Smooth muscle cell (in vitro differentiated cells): ENCODE measurements at regions not wholly inside any gene's neighbourhood (a gene's known extent, or its start where the extent isn't known, plus 50 kb on each side); places are given as distances from the start of the nearest gene placed in this dataset.

ENCODE experiments used
- DNase-seq: peaks from one replicate; lab custom pipeline; 2025; ENCODE audit not compliant: unreplicated experiment; lab: John Stamatoyannopoulos, UW
- H2AFZ ChIP-seq: fragments of 200-600 bp; sonication (generic); 2 replicates; pipeline ENCODE4 v1.6.0; 2016; ENCODE audit warnings: antibody characterized with exemption, low read depth, mild to moderate bottlenecking
- H3F3A ChIP-seq: fragments of 200-600 bp; sonication (generic); 2 replicates; pipeline ENCODE4 v1.6.0; 2017; ENCODE audit warnings: antibody characterized with exemption, low read depth
- H3K27ac ChIP-seq: fragments of 200-600 bp; sonication (generic); 2 replicates; pipeline ENCODE4 v1.5.1; 2016; ENCODE audit warnings: low read depth, mild to moderate bottlenecking
- H3K27me3 ChIP-seq: fragments of 200-600 bp; sonication (generic); 2 replicates; pipeline ENCODE4 v1.6.1; 2016; ENCODE audit warnings: low read depth, mild to moderate bottlenecking
- H3K36me3 ChIP-seq: fragments of 200-600 bp; sonication (generic); 2 replicates; pipeline ENCODE4 v1.5.1; 2016; ENCODE audit warnings: low read depth
- H3K4me1 ChIP-seq: fragments of 200-600 bp; sonication (generic); 2 replicates; pipeline ENCODE4 v1.5.1; 2016; ENCODE audit warnings: low read depth
- H3K4me2 ChIP-seq: fragments of 200-600 bp; sonication (generic); 2 replicates; pipeline ENCODE4 v1.6.0; 2016; ENCODE audit warnings: mild to moderate bottlenecking
- H3K4me3 ChIP-seq: fragments of 200-600 bp; sonication (generic); 2 replicates; pipeline ENCODE4 v1.5.1; 2016; ENCODE audit warnings: mild to moderate bottlenecking
- H3K79me2 ChIP-seq: fragments of 200-600 bp; sonication (generic); 2 replicates; pipeline ENCODE4 v1.6.0; 2016; ENCODE audit warnings: low read depth, mild to moderate bottlenecking
- H3K9ac ChIP-seq: fragments of 200-600 bp; sonication (generic); 2 replicates; pipeline ENCODE4 v1.6.0; 2016; ENCODE audit warnings: low read depth
- H3K9me3 ChIP-seq: fragments of 200-600 bp; sonication (generic); replicated peaks from 2 replicates; pipeline ENCODE4 v1.5.1; 2016; ENCODE audit warnings: low read depth
- H4K20me1 ChIP-seq: fragments of 200-600 bp; sonication (generic); 2 replicates; pipeline ENCODE4 v1.6.0; 2016; ENCODE audit warnings: low read depth
- CTCF ChIP-seq: fragments of 200-600 bp; sonication (generic); IDR thresholded peaks from 2 replicates; pipeline ENCODE4 v1.5.1; 2017; ENCODE audit warnings: borderline replicate concordance, mild to moderate bottlenecking, antibody characterized with exemption; ENCODE audit not compliant: insufficient read depth, poor library complexity, severe bottlenecking
- WGBS: methylation state at CpG from one replicate; pipeline ENCODE4 v1.1.7; 2016; ENCODE audit warnings: low lambda C conversion rate; 5-methylcytosine and 5-hydroxymethylcytosine counted together

DNA sequence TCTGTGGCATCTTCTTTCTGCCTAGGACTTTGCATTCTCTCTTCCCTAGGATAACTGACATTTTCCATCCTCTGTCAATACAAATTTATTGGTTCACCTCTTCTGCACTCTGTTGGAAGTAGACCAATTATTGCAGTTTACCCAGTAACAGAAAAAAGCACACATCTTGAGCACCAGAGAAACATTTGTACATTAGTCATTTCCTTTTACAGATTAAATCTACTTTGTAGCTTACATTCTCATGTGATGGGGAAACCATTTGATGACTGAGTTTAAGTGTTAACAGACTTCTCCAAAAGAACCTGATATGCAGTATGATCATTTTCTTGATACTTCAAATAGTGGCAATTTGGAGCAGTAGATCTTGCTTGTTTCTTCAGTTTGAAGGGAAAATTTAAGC, 1098.8 kb downstream of the DTWD2 start:
- DNase-seq, result no peak
- no peaks in the 10 kb centered on the region for H3K4me1 ChIP-seq
- no peak overlapping the region for H3K9ac ChIP-seq
- no peaks in the 10 kb centered on the region for H3K9me3 ChIP-seq
- H3K27me3 ChIP-seq, result no peaks in the 10 kb centered on the region
- no peak overlapping the region for H2AFZ ChIP-seq
- H3K79me2 ChIP-seq, result no peaks in the 10 kb centered on the region
- no peaks in the 10 kb centered on the region for H4K20me1 ChIP-seq
- no peaks in the 10 kb centered on the region for H3K36me3 ChIP-seq
- no peak overlapping the region for H3K27ac ChIP-seq
- no peaks in the 10 kb centered on the region for H3F3A ChIP-seq
- no peak for TF ChIP-seq CTCF
- H3K4me3 ChIP-seq, result no peak overlapping the region
- no peak overlapping the region for H3K4me2 ChIP-seq

DNA sequence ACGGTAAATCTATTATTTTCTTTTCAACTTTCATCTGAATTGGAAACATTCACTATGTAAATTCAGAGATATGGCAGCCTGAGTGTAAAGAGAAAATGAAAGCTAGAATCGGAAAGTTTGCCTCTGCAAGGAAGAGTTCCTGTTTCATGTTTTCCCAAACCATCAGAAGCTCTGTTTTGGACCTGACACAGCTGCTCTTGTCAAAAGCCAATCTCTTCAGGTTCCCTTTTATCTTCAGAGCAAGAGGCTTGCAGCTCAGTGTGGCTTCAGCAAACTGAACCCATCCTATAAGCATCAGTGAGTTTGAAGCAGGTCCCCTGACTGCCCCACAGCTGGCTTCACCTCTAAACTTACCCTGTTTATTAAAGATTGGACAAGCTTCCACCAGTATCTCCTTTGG, 1099.7 kb downstream of the DTWD2 start:
- peak overlapping the region; percentile 42 for H2AFZ ChIP-seq
- TF ChIP-seq CTCF, result no peak
- no peak for DNase-seq
- H3K9ac ChIP-seq, result no peak overlapping the region
- H3K27me3 ChIP-seq, result no peaks in the 10 kb centered on the region
- no peaks in the 10 kb centered on the region for H3K36me3 ChIP-seq
- H3K79me2 ChIP-seq, result no peaks in the 10 kb centered on the region
- no peaks in the 10 kb centered on the region for H3K4me1 ChIP-seq
- H3K4me3 ChIP-seq, result no peak overlapping the region
- H3F3A ChIP-seq, result no peaks in the 10 kb centered on the region
- H3K9me3 ChIP-seq, result no peaks in the 10 kb centered on the region
- H3K27ac ChIP-seq, result no peak overlapping the region
- H4K20me1 ChIP-seq, result no peaks in the 10 kb centered on the region
- no peak overlapping the region for H3K4me2 ChIP-seq
- 83% methylated on average over 2 of the region's 2 CpGs for WGBS

DNA sequence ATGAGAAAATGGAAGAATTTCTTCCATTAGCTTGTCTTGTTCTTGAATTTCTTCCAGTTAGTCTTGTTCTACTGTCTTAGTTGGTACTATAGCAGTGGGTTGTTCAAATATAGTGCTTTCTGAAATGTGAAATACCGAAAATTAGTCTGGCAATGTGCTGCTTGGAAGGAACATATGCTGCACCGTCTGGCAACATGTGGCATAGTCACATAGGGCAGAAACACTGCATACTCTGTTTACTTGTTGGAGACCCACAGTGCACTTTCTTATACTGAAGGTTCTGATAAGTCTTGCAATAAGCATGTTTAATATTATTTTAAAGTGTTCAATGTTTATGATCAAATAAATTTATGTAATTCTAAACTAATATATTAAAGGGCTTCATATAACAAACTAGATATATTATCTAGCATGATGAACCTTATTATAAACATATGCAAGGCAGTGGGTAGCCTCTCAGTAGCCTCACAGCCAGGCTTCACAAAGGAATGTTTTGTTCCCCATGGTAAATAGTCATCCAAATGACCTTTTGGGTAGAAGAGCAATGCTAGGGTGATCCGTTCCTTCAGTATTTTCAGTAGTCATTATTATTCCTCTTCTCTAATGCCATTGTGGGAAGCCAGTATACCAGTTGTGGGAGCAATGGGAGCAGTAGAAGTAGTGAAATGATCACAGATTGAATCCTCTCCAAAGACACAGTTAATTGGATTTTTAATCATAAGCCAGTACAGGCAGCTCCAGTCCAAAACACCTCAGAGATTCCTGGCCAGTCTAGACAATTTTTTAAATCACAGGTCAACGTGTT, 1106.7 kb downstream of the DTWD2 start:
- Histone ChIP-seq H2AFZ (no peak overlapping the region), H3K9me3 (no peaks in the 10 kb centered on the region), H3K27ac (no peak overlapping the region), H3K79me2 (no peaks in the 10 kb centered on the region), H4K20me1 (no peaks in the 10 kb centered on the region), H3K9ac (no peak overlapping the region), H3F3A (no peaks in the 10 kb centered on the region), H3K36me3 (no peaks in the 10 kb centered on the region), H3K4me2 (no peak overlapping the region), H3K4me1 (no peaks in the 10 kb centered on the region), H3K27me3 (no peaks in the 10 kb centered on the region), H3K4me3 (no peak overlapping the region)
- DNase-seq, result no peak
- WGBS, result 81% methylated on average over 4 of the region's 4 CpGs
- TF ChIP-seq CTCF, result no peak

DNA sequence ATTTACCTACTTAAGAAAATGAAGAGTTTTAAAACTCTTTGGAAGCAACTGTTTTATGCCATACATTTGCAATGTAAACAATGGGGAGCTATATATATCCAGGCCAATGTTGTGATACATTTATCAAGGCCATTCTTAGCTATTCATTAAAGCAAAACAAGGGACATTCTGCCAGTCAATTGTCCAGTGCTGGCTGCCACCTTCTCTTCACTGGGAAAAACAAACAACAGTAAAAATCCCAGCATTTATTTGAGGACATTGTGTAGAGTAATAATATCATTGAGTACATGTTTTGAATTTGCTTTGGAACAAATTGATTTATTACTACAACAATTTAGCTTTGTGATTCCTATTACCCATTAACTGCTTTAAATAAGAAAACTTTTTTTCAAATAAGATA, 1107.4 kb downstream of the DTWD2 start:
- no peaks in the 10 kb centered on the region for H3K4me1 ChIP-seq
- no peaks in the 10 kb centered on the region for H3F3A ChIP-seq
- no peaks in the 10 kb centered on the region for H4K20me1 ChIP-seq
- H3K9ac ChIP-seq, result no peak overlapping the region
- no peaks in the 10 kb centered on the region for H3K36me3 ChIP-seq
- no peak overlapping the region for H3K27ac ChIP-seq
- H3K9me3 ChIP-seq, result no peaks in the 10 kb centered on the region
- no peak overlapping the region for H2AFZ ChIP-seq
- no peaks in the 10 kb centered on the region for H3K27me3 ChIP-seq
- DNase-seq, result no peak
- no peak overlapping the region for H3K4me3 ChIP-seq
- H3K4me2 ChIP-seq, result no peak overlapping the region
- TF ChIP-seq CTCF, result no peak
- H3K79me2 ChIP-seq, result no peaks in the 10 kb centered on the region
